ENCODE measurements at regions not wholly inside any gene's neighbourhood (a gene's known extent, or its start where the extent isn't known, plus 50 kb on each side); places are given as distances from the start of the nearest gene placed in this dataset.

GRCh38 chr12:131505561-131505960 lies 205.3 kb upstream of the SFSWAP start:
- Histone ChIP-seq H2BK15ac (ENCODE audit: low read length) (no peak overlapping the region), H2BK20ac (ENCODE audit: low read length) (no peak overlapping the region)
- no peak for FAIRE-seq

More at GRCh38 chr12:131505561-131505960, 205.3 kb upstream of the SFSWAP start:
- Histone ChIP-seq H2AFZ (ENCODE audit: low read length) (no peak overlapping the region), H3K27ac (ENCODE audit: low read depth, low read length) (no peak overlapping the region), H4K8ac (ENCODE audit: extremely low read depth, insufficient read depth, low read length) (no peak overlapping the region), H3K79me1 (ENCODE audit: low read depth, low read length) (no peaks in the 10 kb centered on the region), H2BK12ac (ENCODE audit: low read depth, low read length) (no peak overlapping the region), H3K4me3 (ENCODE audit: extremely low read depth in 1 of 4, insufficient read depth in 2 of 4, low read depth in 3 of 4, low read length in 4 of 4) (no peak overlapping the region), H3K56ac (replicated peaks; ENCODE audit: insufficient read length, low read depth, low read length) (no peak overlapping the region), H2BK120ac (replicated peaks; ENCODE audit: low read depth, low read length) (no peak overlapping the region), H3K23ac (ENCODE audit: insufficient read length) (no peak overlapping the region), H4K20me1 (replicated peaks in 1 of 2; ENCODE audit: control insufficient read depth in 1 of 2, insufficient read depth in 2 of 2, low read length in 2 of 2) (no peaks in the 10 kb centered on the region), H2AK5ac (ENCODE audit: low read depth, low read length) (no peak overlapping the region), H3K23me2 (ENCODE audit: low read depth, low read length) (no peaks in the 10 kb centered on the region), H4K5ac (ENCODE audit: insufficient read length, low read depth, low read length) (no peak overlapping the region), H2BK5ac (ENCODE audit: low read depth, low read length) (no peak overlapping the region), H3K9me3 (ENCODE audit: insufficient read depth in 2 of 2, low read depth in 1 of 2, low read length in 1 of 2) (no peaks in the 10 kb centered on the region), H3K4me1 (replicated peaks in 1 of 4; ENCODE audit: control insufficient read depth in 3 of 4, insufficient read depth in 4 of 4, low read length in 3 of 4) (no peaks in the 10 kb centered on the region), H3K4ac (replicated peaks; ENCODE audit: insufficient read length, low read depth, low read length) (no peak overlapping the region), H3K4me2 (ENCODE audit: insufficient read depth in 1 of 2, low read depth in 2 of 2, low read length in 2 of 2) (no peak overlapping the region), H3K36me3 (ENCODE audit: control insufficient read depth in 2 of 4, insufficient read depth in 4 of 4, low read length in 3 of 4) (no peaks in the 10 kb centered on the region), H4K91ac (replicated peaks; ENCODE audit: insufficient read length, low read length) (no peak overlapping the region), H3K14ac (ENCODE audit: insufficient read length) (no peak overlapping the region), H3K79me2 (ENCODE audit: control insufficient read depth in 1 of 2, insufficient read depth in 2 of 2, low read length in 2 of 2) (no peaks in the 10 kb centered on the region), H3K18ac (ENCODE audit: extremely low read depth, low read length) (no peak overlapping the region), H3K9ac (replicated peaks in 1 of 4; ENCODE audit: extremely low read depth in 1 of 4, low read depth in 3 of 4, low read length in 3 of 4) (no peak overlapping the region), H3K27me3 (replicated peaks in 1 of 4; ENCODE audit: control insufficient read depth in 3 of 4, extremely low read depth in 1 of 4, insufficient read depth in 3 of 4, low read length in 3 of 4) (no peaks in the 10 kb centered on the region)
- no peak for DNase-seq (ENCODE audit: low read depth in 1 of 2, low spot score in 2 of 2)
- TF ChIP-seq BACH1 (IDR thresholded peaks at IDR 0.05; ENCODE audit: low read length) = no peak
- no peak for TF ChIP-seq CBX5 (IDR thresholded peaks at IDR 0.05; ENCODE audit: low read depth, low read length)
- TF ChIP-seq SRF (IDR thresholded peaks at IDR 0.05; ENCODE audit: low read depth, low read length) = no peak
- no peak for TF ChIP-seq POU5F1 (IDR thresholded peaks at IDR 0.05; ENCODE audit: low read depth, low read length)
- no peak for TF ChIP-seq CTBP2 (IDR thresholded peaks at IDR 0.05; ENCODE audit: borderline replicate concordance, insufficient read depth, insufficient read length, low read length)
- no peak for TF ChIP-seq USF2 (IDR thresholded peaks at IDR 0.05; ENCODE audit: low read length)
- no peak for TF ChIP-seq CREB1 (IDR thresholded peaks at IDR 0.05)
- no peak for TF ChIP-seq CHD1 (IDR thresholded peaks at IDR 0.05; ENCODE audit: low read depth, low read length)
- 62% methylated on average over 8 of the region's 9 CpGs; no CpG with 5 or more reads in 1 of the 2 experiments for WGBS, 2 experiments (ENCODE audit: extremely low coverage in 1 of 2, insufficient coverage in 1 of 2, insufficient read length in 1 of 2, insufficient replicate concordance in 2 of 2, low coverage in 1 of 2, low lambda C conversion rate in 2 of 2, missing lambda C conversion rate in 1 of 2)
- ChIA-PET POLR2A (ENCODE audit: partially characterized antibody) (no interaction called here), CTCF (ENCODE audit: partially characterized antibody) (interaction anchor here (0.6 kb wide), 1 partner anchor 42 kb away, joined by 3 read pairs; no protein-coding TSS in a partner anchor)

All from H1 (cell line).